CD4-positive, alpha-beta T cell treated with Interleukin-1 beta for 1 hour (primary cell): ENCODE measurements at regions not wholly inside any gene's neighbourhood (a gene's known extent, or its start where the extent isn't known, plus 50 kb on each side); places are given as distances from the start of the nearest gene placed in this dataset.
"Not testable (repeated sequence)": the region's sequence is repeated elsewhere in the genome, so short reads cannot be mapped to it uniquely, and the experiment has no call there.

Experiments
- DNase-seq, 2 donors: peaks; one replicate each; pipeline ENCODE4 v3.0.0-alpha.2; 2020 to 2022

DNA sequence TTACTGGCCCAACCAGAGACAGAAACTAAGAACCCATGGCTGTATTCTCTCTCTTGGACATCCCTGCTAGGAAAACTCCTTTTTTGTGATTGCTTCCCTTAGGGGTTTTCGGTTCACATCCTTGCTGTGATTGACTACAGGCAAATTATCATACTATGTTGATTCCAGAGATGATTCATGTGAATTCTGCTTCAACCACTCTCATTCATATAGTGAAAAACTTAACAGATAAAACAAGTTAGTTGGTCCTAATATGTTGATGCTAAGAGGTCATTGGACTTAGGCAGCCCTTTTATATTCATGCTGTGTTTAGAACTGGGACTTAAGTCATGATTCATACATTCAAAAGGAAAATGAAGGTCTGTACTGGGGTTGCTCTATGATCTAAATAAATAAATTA, 76.9 kb upstream of the CCN2 start:
- DNase-seq, result no peak

DNA sequence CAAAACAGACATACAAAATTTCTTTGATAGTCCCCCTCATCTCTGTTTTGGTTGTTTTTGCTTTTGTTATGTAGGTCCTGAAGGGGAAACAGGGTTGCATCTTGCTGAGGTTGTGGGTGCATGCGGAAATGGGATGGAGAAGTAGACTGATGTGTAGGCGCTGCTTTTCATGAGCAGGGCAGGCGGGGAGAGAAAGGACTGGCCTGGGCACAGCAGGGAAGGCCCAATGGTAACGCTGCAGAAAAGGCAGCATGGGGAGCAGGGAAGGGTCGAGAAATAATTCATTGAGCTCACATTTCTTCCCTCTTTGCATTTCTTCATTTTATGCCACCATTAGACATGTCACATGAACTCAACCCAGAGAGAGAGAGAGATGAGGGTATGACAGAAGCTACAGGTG, 74.3 kb upstream of the CCN2 start:
- no peak for DNase-seq

DNA sequence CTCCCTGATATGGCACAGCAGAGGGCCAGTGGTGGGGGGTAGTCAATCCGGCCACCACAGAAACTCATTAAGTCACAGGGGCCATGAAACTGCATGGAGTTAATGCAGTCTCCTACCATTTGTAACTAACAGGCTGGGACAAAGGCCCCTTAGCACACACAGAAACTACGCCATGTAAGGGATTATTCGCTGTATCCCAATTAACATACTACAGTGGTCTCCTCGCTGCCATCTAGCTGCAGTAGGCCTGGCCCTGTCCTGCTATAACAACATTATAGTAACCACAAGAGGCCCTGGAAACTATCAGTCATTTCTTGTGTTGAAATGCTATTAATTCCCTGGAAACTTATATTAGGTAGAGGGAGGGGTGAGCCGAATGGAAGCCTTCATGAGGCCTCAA, 72.3 kb upstream of the CCN2 start:
- DNase-seq, result no peak

DNA sequence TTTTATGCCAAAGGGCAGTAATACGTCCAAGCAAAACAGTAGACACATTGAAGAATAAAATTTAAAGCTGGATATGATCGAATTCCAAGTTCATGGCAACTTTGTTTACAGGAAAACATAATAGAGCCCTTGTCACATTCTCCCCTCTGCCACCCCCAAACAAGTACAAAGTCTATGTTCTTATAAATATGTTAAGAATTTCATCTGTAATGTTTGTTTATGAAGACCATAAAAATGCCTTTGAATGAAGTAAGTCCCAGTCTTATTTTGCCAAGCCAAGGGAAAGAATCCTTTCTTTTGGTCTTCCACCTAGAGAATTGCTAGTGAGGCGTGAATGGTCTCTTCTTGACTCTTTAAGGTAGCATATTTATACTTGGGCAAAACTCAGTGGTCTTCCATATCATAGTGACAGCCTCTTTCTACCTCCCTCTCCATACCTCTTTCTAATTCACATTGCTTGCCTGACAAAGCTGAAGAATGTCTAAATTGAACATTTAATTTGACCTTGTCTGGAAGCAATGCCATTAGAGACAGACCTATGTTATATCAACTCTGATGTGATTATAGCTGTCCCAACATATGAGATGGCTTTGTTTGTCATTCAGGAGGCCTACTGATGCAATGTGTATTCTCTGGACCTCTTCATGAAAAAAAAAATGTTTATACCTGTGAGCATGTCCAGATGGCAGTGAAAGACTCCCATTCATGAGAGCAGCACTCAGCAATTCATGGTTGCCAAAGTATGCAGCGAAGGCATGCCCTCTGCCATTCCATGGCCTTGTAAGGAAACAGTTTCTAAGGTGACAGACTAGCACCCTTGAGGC, 70.6 kb upstream of the CCN2 start:
- DNase-seq, result no peak

DNA sequence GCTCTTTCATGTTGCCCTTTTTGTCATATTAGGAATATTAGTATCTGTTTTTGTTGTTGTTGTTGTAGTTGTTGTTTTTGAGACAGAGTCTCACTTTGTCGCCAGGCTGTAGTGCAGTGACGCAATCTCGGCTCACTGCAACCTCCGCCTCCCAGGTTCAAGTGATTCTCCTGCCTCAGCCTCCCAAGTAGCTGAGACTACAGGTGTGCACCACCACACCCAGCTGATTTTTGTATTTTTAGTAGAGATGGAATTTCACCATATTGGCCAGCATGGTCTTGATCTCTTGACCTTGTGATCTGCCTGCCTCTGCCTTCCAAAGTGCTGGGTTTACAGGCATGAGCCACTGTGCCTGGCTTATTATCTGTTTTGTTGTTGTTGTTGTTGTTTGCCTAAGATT, 69.7 kb upstream of the CCN2 start:
- DNase-seq, result not testable (repeated sequence)

DNA sequence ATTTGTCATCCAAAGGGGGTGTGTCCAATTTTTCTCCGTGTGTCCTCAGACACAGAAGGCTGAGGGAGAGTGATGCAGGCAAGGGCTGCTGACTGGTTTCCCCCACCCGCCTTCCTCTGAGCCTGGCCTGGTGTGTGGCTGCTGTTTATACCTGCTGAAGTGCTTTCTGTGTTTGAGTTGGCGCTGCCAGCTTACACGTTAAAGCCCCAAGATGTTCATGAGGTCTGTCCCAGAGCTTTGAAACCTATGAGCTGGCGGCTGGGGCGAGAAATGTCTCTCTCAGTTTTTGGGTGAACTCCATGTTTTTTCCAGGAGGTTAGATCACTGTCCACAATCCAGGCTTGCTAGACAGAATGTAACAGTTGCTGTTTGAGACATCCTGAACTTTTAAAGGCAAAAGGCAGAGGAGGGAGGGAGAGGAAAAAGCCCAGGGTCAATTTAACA, 69.0 kb upstream of the CCN2 start:
- DNase-seq, result no peak

DNA sequence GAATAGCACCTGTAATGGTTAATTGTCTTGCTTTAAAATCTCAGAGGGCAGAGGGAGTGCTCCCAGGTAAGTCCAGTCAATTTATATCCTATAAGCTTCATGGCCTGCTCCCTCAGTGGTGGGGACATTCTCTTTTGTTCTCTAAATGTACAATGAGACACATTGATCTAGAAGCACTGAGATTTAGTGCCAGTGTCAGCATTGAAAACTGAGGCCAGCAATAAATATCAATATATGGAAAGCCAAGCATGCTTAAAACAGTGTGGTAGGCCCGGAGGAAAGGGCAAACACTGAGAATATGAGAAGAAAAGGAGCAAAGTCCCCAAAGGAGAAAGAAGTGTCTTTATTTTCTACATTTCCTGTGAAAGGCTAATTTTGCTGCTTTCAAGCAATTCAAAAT, 68.4 kb upstream of the CCN2 start:
- DNase-seq, result no peak

DNA sequence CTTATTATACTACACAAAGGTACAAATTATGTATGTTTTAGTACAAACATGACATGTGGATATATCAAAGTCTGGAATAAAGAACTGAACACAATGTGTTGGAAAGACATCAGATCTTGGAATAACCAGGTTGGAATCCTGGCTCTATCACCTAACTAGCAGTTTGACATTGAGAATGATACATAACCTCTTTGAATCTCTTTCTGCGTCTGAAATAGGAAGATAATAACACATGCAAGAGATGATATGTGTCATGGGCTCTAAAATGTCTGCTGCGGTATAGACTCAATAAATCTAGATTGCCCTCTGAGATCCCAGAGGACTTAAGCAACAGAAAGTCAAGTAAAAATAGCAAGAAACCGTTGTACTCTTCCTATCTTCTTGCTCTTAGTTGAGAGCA, 66.8 kb upstream of the CCN2 start:
- no peak for DNase-seq

DNA sequence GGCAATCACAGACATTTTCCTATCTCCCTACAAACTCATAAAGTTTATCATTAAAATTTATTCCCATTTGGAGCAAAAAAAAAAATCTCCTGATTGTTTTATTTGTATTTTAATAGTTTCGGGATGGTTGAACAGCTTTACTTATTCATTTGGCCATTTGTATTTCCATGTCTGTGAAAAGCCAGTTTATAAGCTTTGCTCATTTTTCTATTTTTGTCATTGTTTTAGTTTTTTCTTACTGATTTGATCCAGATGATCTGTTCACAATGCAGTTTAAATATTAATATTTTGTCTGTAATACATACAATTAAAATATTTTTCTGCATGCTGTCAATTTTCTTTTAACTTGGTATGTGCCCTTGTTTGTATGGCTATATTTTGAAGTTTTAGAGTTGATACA, 65.2 kb upstream of the CCN2 start:
- no peak for DNase-seq

DNA sequence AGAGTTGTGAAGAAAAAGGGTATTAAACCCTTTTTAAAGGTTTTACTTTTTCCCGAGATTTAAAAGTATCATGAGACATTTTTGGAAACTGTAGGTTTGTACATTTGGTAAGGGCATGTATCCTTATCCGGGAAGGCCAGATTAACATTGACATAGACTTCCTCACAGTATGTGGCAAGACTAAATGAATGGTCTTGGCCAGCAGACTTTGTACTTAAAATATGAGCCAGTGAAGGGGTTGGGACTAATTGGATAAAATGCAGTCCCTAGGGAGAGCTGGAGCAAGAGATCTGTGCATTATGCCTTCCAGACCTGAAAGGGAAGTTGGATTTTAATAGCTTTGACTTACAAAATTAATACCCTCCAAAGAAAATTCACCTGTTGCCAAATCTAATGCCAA, 60.4 kb upstream of the CCN2 start:
- DNase-seq, result no peak

DNA sequence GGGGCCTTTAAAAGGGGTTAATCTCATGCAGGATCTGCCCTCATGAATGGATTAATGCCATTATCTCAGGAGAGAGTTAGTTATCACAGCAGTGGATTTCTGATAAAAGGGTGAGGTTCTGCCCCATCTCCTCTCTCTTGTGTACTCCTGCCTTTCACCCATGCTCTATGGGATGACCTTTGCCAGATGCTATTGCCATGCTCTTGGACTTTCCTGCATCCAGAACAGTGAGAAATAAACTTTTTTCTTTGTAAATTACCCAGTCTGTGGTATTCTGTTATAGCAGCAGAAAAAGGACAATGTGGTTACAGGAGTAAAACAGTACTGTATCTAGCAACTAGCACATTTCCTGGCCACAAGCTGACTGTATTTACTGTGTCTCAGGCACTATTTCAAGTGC, 58.0 kb upstream of the CCN2 start:
- no peak for DNase-seq

DNA sequence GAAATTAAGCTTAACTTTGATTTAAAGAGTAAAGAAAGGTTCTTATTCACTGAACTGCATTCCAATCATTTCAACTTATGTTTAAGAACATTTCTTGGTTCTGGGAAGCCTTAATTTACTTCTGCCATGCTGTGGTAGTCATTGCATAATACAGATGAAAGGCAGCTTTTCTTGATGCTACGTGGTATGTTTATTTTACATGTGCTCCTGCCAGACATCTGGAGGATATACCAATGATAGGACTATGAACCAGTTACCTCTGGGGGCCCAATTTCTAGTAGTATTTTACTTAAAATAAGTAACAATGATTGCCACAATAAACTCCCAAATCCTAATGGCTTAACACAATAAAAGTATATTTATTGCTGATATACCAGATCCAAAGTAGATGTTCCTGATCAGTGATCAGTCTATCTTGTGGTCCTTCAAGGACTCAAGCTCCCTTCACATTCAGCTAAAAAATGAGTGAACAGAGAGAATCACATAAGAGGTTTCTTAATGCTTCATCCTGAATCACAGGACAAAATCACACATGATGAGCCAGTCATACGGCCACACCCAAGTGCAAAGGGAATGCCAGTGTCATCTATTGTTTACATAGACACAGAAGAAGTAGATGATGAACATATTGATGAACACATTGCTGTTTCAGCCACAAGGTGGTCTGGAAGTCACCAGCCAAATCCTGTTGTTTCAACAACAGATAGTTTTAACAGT, 56.5 kb upstream of the CCN2 start:
- DNase-seq, result no peak

DNA sequence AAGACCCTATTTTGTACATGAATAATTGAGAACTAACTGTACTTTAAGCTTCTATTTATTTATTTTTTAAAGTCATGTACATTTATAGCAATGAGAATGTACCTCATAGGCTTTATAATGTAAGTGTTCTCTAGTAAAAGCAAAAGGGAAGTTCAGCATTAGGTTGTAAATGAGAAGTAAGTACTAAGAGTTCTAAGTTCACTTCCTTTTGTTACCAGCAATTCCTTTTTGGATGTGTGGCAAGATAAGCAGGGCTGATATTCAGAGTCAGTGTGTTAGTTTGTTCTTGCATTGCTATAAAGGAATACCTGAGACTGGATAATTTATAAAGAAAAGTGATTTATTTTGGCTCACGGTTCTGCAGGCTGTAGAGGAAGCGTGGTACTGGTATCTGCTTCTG, 54.0 kb upstream of the CCN2 start:
- DNase-seq, result no peak

DNA sequence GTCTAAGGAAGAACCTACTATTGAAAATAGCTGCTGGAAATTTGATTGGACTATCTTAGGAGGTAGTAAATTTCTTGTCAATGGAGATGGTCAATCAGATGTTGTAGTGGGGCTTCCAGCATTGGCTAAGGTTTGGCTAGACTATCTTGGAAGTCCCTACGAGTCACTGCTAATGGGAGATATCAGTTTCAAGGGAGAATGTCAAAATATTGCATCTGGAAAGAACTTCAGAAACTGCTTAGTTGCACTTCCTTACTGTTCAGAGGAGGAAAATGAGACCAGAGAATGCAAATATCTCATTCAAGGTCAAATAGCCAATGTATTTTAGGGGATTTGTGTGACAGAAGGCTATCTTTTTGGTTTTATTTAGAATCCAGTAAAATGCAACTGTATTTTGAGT, 53.5 kb upstream of the CCN2 start:
- no peak for DNase-seq

DNA sequence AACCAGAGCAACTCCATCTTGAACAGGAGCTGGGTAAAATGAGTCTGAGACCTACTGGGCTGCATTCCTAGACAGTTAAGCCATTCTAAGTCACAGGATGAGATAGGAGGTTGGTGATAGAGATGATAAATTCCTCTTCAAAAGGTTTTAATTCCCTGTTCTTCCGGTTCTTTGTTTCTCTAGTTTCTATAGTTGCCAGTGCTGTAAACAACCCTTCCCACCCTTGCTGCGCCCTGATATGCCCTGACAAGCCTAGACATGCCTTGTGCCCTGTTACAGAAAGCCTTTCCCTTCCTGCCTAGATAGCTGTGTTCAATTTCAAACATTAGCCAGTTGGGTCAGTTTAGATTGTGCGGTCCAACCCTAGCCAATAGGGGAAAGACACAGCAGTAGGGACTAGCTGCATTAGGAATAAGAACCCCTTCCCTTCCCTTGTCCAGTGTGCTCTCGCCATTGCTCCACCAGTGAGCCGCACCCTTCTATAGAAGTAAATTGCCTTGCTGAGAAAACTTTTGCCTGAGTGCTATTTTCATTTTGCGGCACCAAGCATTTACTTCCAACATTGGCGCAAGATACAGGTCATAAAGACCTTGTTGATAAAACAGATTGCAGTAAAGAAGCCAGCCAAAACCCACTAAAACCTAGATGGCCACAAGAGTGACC, 52.5 kb upstream of the CCN2 start:
- DNase-seq, result no peak
